AML-193 (cell line): ENCODE measurements at regions not wholly inside any gene's neighbourhood (a gene's known extent, or its start where the extent isn't known, plus 50 kb on each side); places are given as distances from the start of the nearest gene placed in this dataset.
"Not testable (repeated sequence)": the region's sequence is repeated elsewhere in the genome, so short reads cannot be mapped to it uniquely, and the experiment has no call there.

Experiments
- DNase-seq, 2 experiments: peaks; one replicate each; lab custom pipeline; 2025; lab: John Stamatoyannopoulos, UW

- no peak for DNase-seq
Observed at GRCh38 chr3:158026236-158026635, 80.0 kb downstream of the SHOX2 start.

- DNase-seq: not testable (repeated sequence)
Observed at GRCh38 chr3:158019897-158020296, 86.3 kb downstream of the SHOX2 start.

- DNase-seq: no peak
Observed at GRCh38 chr3:158018462-158018861, 87.8 kb downstream of the SHOX2 start.

GRCh38 chr3:158012901-158013300, 93.3 kb downstream of the SHOX2 start:
- DNase-seq: no peak

- DNase-seq: no peak
Observed at GRCh38 chr3:158005391-158006100, 100.7 kb downstream of the SHOX2 start.

GRCh38 chr3:157999246-157999645, 107.0 kb downstream of the SHOX2 start:
- no peak for DNase-seq

- DNase-seq: no peak
Observed at GRCh38 chr3:157982359-157982758, 123.9 kb downstream of the SHOX2 start.

GRCh38 chr3:157981819-157982218, 124.4 kb downstream of the SHOX2 start:
- no peak for DNase-seq

GRCh38 chr3:157979022-157979421, 127.2 kb downstream of the SHOX2 start:
- DNase-seq: no peak

- DNase-seq: no peak
Observed at GRCh38 chr3:157961665-157962064, 144.6 kb downstream of the SHOX2 start.

- DNase-seq: no peak
Observed at GRCh38 chr3:157958457-157958856, 147.8 kb downstream of the SHOX2 start.

- no peak for DNase-seq
Observed at GRCh38 chr3:157956850-157957249, 149.4 kb downstream of the SHOX2 start.

- DNase-seq: no peak
Observed at GRCh38 chr3:157956176-157956575, 150.0 kb downstream of the SHOX2 start.

GRCh38 chr3:157953565-157953964, 152.7 kb downstream of the SHOX2 start:
- no peak for DNase-seq

GRCh38 chr3:157948605-157949383, 157.4 kb downstream of the SHOX2 start:
- DNase-seq: no peak

GRCh38 chr3:157939166-157939565, 167.1 kb downstream of the SHOX2 start:
- no peak for DNase-seq

- DNase-seq: no peak
Observed at GRCh38 chr3:157938154-157938779, 168.0 kb downstream of the SHOX2 start.

- no peak for DNase-seq
Observed at GRCh38 chr3:157931517-157931916, 174.7 kb downstream of the SHOX2 start.

GRCh38 chr3:157930000-157930780, 176.0 kb downstream of the SHOX2 start:
- no peak for DNase-seq

- DNase-seq: no peak
Observed at GRCh38 chr3:157926822-157927221, 179.4 kb downstream of the SHOX2 start.

GRCh38 chr3:157922614-157923013, 183.6 kb downstream of the SHOX2 start:
- DNase-seq: no peak

GRCh38 chr3:157921811-157922210, 184.4 kb downstream of the SHOX2 start:
- DNase-seq: no peak
